ENCODE measurements at regions not wholly inside any gene's neighbourhood (a gene's known extent, or its start where the extent isn't known, plus 50 kb on each side); places are given as distances from the start of the nearest gene placed in this dataset.
"Not testable (repeated sequence)": the region's sequence is repeated elsewhere in the genome, so short reads cannot be mapped to it uniquely, and the experiment has no call there.

- DNase-seq (ENCODE audit: low read depth in 2 of 2), result no peak
Observed at GRCh38 chr9:82720515-82720914, 342.4 kb downstream of the RASEF start.

GRCh38 chr9:82721593-82721992 is 341.3 kb downstream of the RASEF start:
- no peak for DNase-seq (ENCODE audit: low read depth in 2 of 2)

GRCh38 chr9:82722051-82722450 is 340.9 kb downstream of the RASEF start:
- no peak for DNase-seq (ENCODE audit: low read depth in 2 of 2)

- DNase-seq (ENCODE audit: low read depth in 2 of 2), result no peak
Observed at GRCh38 chr9:82722561-82722960, 340.4 kb downstream of the RASEF start.

- DNase-seq (ENCODE audit: low read depth in 2 of 2), result no peak
Observed at GRCh38 chr9:82726424-82727276, 336.3 kb downstream of the RASEF start.

GRCh38 chr9:82729141-82729540 is 333.8 kb downstream of the RASEF start:
- no peak for DNase-seq (ENCODE audit: low read depth in 2 of 2)

GRCh38 chr9:82729991-82730589 is 332.9 kb downstream of the RASEF start:
- no peak for DNase-seq (ENCODE audit: low read depth in 2 of 2)

GRCh38 chr9:82732928-82733327 is 330.0 kb downstream of the RASEF start:
- DNase-seq (ENCODE audit: low read depth in 2 of 2), result no peak

- DNase-seq (ENCODE audit: low read depth in 2 of 2), result no peak
Observed at GRCh38 chr9:82736126-82736525, 326.8 kb downstream of the RASEF start.

GRCh38 chr9:82736701-82737100 is 326.2 kb downstream of the RASEF start:
- no peak for DNase-seq (ENCODE audit: low read depth in 2 of 2)

- DNase-seq (ENCODE audit: low read depth in 2 of 2), result no peak
Observed at GRCh38 chr9:82745919-82746318, 317.0 kb downstream of the RASEF start.

GRCh38 chr9:82750411-82750913 is 312.5 kb downstream of the RASEF start:
- DNase-seq (ENCODE audit: low read depth in 2 of 2), result no peak

- no peak for DNase-seq (ENCODE audit: low read depth in 2 of 2)
Observed at GRCh38 chr9:82757924-82758323, 305.0 kb downstream of the RASEF start.

- no peak for DNase-seq (ENCODE audit: low read depth in 2 of 2)
Observed at GRCh38 chr9:82761027-82761426, 301.9 kb downstream of the RASEF start.

GRCh38 chr9:82761956-82762355 is 301.0 kb downstream of the RASEF start:
- DNase-seq (ENCODE audit: low read depth in 2 of 2), result no peak

- DNase-seq (ENCODE audit: low read depth in 2 of 2), result no peak
Observed at GRCh38 chr9:82763656-82764055, 299.3 kb downstream of the RASEF start.

- DNase-seq (ENCODE audit: low read depth in 2 of 2), result peak; percentile 8 to 57
Observed at GRCh38 chr9:82764061-82764668, 298.8 kb downstream of the RASEF start.

GRCh38 chr9:82774707-82775231 is 288.2 kb downstream of the RASEF start:
- DNase-seq (ENCODE audit: low read depth in 2 of 2), result not testable (repeated sequence)

- no peak for DNase-seq (ENCODE audit: low read depth in 2 of 2)
Observed at GRCh38 chr9:82776508-82776907, 286.4 kb downstream of the RASEF start.

GRCh38 chr9:82777366-82777765 is 285.6 kb downstream of the RASEF start:
- no peak for DNase-seq (ENCODE audit: low read depth in 2 of 2)

GRCh38 chr9:82778923-82779322 is 284.0 kb downstream of the RASEF start:
- DNase-seq (ENCODE audit: low read depth in 2 of 2), result not testable (repeated sequence)

GRCh38 chr9:82780017-82780416 is 282.9 kb downstream of the RASEF start:
- no peak for DNase-seq (ENCODE audit: low read depth in 2 of 2)

Data from lung microvascular endothelial cell (primary cell).